Breast epithelium (tissue), 4 donors: ENCODE measurements at regions not wholly inside any gene's neighbourhood (a gene's known extent, or its start where the extent isn't known, plus 50 kb on each side); places are given as distances from the start of the nearest gene placed in this dataset.

ENCODE experiments used
- DNase-seq, 2 donors: peaks; one replicate each; pipeline ENCODE4 v3.0.0-alpha.2; 2019; ENCODE audit warnings: low spot score in 2 of 2
- H3K27ac ChIP-seq, 2 donors: fragments of 200-600 bp; sonication (generic) in 1 of 2; one replicate each; pipeline ENCODE4 v1.5.1; 2016 to 2019; ENCODE audit warnings: mild to moderate bottlenecking in 1 of 2
- H3K27me3 ChIP-seq, 2 donors: fragments of 200-600 bp; sonication (generic) in 1 of 2; one replicate each; pipeline versions ENCODE4 v1.5.1 to v1.6.0; 2017 to 2019; ENCODE audit warnings: control low read depth in 1 of 2, mild to moderate bottlenecking in 1 of 2
- H3K36me3 ChIP-seq: fragments of 200-600 bp; one replicate; pipeline ENCODE4 v1.5.1; 2019
- H3K4me1 ChIP-seq, 2 donors: fragments of 200-600 bp; sonication (generic); one replicate each; pipeline ENCODE4 v1.5.1; 2016 to 2019; ENCODE audit warnings: control low read depth in 1 of 2
- H3K4me3 ChIP-seq, 3 donors: fragments of 200-600 bp; sonication (generic); 1 replicate in 2 of 3; 2 replicates in 1 of 3; pipeline ENCODE4 v1.5.1; 2016 to 2019; ENCODE audit warnings: mild to moderate bottlenecking in 3 of 3, moderate library complexity in 2 of 3
- H3K9me3 ChIP-seq, 2 donors: fragments of 200-600 bp; sonication (generic) in 1 of 2; one replicate each; pipeline ENCODE4 v1.5.1; 2016 to 2019; ENCODE audit warnings: control low read depth in 1 of 2
- CTCF ChIP-seq, 3 donors: fragments of 450-650 bp; IDR thresholded peaks; one replicate each; pipeline ENCODE4 v1.5.1; 2016 to 2017; ENCODE audit warnings: antibody characterized with exemption in 3 of 3, mild to moderate bottlenecking in 3 of 3, moderate library complexity in 3 of 3
- POLR2A ChIP-seq: fragments of 450-650 bp; IDR thresholded peaks from one replicate; pipeline ENCODE4 v1.6.1; 2016; ENCODE audit warnings: antibody characterized with exemption, mild to moderate bottlenecking, moderate library complexity
- POLR2AphosphoS5 ChIP-seq, 3 donors: sonication (generic); formaldehyde crosslinking; IDR thresholded peaks; one replicate each; pipeline ENCODE4 v1.6.1; 2017; ENCODE audit warnings: antibody characterized with exemption in 3 of 3
- intact Hi-C: fragments of 100-400 bp; cut with DNase I; formaldehyde crosslinking; loops from one replicate; pipeline ENCODE4 v1.15.1; 2023; ENCODE audit warnings: low total_unique reads

- Histone ChIP-seq H3K36me3 (no peaks in the 10 kb centered on the region), H3K9me3 (peaks cover 0 to 9% of the 10 kb centered on the region in 2 donors), H3K27me3 (no peaks in the 10 kb centered on the region), H3K27ac (no peak overlapping the region), H3K4me1 (no peaks in the 10 kb centered on the region), H3K4me3 (no peak overlapping the region)
- intact Hi-C loops: no loop called here
- no peak for DNase-seq
- TF ChIP-seq POLR2A: no peak
- TF ChIP-seq CTCF (IDR thresholded peaks at IDR 0.05): no peak
- no peak for TF ChIP-seq POLR2AphosphoS5 (IDR thresholded peaks at IDR 0.05)
Measured at GRCh38 chr15:31455499-31455898, 128.9 kb downstream of the KLF13 start.

- no peak overlapping the region for H3K4me3 ChIP-seq
- H3K27me3 ChIP-seq: no peaks in the 10 kb centered on the region
- no peaks in the 10 kb centered on the region for H3K4me1 ChIP-seq
- TF ChIP-seq POLR2AphosphoS5 (IDR thresholded peaks at IDR 0.05) (no peak), POLR2A (no peak), CTCF (IDR thresholded peaks at IDR 0.05) (no peak)
- peaks cover 0 to 5% of the 10 kb centered on the region in 2 donors for H3K9me3 ChIP-seq
- H3K27ac ChIP-seq: no peak overlapping the region
- DNase-seq: no peak
- no peaks in the 10 kb centered on the region for H3K36me3 ChIP-seq
- intact Hi-C loops: no loop called here
Measured at GRCh38 chr15:31456354-31457060, 129.9 kb downstream of the KLF13 start.

DNA sequence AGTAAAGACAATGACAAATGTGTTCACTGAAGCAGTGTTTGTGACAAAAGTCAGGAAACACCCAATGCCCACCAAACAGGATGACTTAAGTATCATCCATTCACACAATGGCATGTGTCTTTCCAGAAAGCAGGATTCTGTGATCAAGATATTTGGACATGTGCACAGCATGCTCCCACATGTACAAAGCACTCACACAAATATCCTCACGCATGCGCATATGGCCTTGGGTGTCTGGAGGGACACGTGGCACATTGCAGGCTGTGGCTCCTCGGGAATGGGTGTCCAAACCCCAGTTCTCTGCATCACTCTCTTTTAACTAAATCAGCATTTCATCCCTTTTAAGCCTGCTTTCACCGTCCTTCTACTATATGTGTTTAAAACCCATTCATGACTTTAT, 130.5 kb downstream of the KLF13 start:
- intact Hi-C loops: no loop called here
- TF ChIP-seq POLR2A: no peak
- no peak for TF ChIP-seq CTCF (IDR thresholded peaks at IDR 0.05)
- TF ChIP-seq POLR2AphosphoS5 (IDR thresholded peaks at IDR 0.05): no peak
- Histone ChIP-seq H3K27ac (no peak overlapping the region), H3K4me1 (no peaks in the 10 kb centered on the region), H3K27me3 (no peaks in the 10 kb centered on the region), H3K36me3 (no peaks in the 10 kb centered on the region), H3K9me3 (no peaks in the 10 kb centered on the region), H3K4me3 (no peak overlapping the region)
- no peak for DNase-seq

DNA sequence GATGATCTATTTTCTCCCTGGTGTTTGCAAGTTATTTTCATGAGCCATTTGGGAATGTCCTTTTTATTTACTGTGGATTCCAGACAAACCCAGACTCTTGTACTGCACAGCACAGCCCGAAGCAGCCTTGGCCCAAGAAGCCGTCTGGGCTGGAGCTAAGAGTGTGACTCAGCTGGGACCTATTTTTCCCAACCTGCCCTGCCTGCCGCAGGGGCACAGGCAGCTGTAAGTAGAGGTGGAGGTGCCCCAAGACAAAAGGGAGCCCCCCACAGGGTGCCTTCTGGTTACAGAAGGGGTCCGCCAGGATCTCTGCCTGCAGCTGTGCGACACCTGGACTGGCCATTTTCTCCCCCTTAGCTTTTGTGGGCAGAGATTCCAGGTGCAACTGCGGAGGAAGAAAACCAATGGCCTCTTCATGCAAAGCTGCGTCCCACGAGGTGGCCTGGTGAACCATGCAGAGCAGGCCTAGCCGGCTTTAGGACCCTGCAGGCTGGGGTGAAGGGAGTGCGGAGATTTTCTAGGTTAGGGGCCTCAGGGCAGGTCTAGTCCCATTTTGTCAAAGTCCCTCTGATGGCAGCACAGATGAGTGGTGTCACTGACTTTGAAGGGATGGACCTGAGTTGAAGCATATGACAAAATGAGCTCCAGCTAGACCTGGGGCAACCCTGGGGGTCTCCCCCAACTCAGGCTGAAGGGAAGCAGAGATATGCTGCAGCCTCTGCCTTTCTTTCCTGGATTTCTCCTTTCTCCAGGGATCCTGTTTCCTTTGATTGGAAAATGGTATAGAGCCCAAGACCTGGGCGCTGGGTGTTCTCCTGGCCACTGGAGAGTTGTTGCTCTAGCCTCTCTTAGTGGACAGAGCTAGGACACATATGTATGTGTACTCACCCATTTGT, 131.2 kb downstream of the KLF13 start:
- no peaks in the 10 kb centered on the region for H3K27me3 ChIP-seq
- H3K27ac ChIP-seq: no peak overlapping the region
- H3K36me3 ChIP-seq: no peaks in the 10 kb centered on the region
- TF ChIP-seq POLR2A: no peak
- no peak overlapping the region for H3K4me3 ChIP-seq
- H3K9me3 ChIP-seq: no peaks in the 10 kb centered on the region
- intact Hi-C loops: no loop called here
- no peak for DNase-seq
- H3K4me1 ChIP-seq: no peaks in the 10 kb centered on the region

- intact Hi-C loops: no loop called here
- TF ChIP-seq CTCF (IDR thresholded peaks at IDR 0.05) (no peak), POLR2A (no peak), POLR2AphosphoS5 (IDR thresholded peaks at IDR 0.05) (no peak)
- no peak overlapping the region for H3K4me3 ChIP-seq
- no peaks in the 10 kb centered on the region for H3K9me3 ChIP-seq
- no peaks in the 10 kb centered on the region for H3K36me3 ChIP-seq
- H3K27me3 ChIP-seq: no peaks in the 10 kb centered on the region
- no peak for DNase-seq
- H3K27ac ChIP-seq: no peak overlapping the region
- no peaks in the 10 kb centered on the region for H3K4me1 ChIP-seq
Measured at GRCh38 chr15:31458596-31459399, 132.2 kb downstream of the KLF13 start.
